NB4 (cell line): ENCODE measurements at regions not wholly inside any gene's neighbourhood (a gene's known extent, or its start where the extent isn't known, plus 50 kb on each side); places are given as distances from the start of the nearest gene placed in this dataset.

Experiments used
- MYC ChIP-seq: IDR thresholded peaks from 2 replicates; pipeline ENCODE4 v1.6.1; 2011; ENCODE audit warnings: low read depth, low read length
- POLR2A ChIP-seq: IDR thresholded peaks from 2 replicates; pipeline ENCODE4 v1.6.1; 2011; ENCODE audit warnings: mild to moderate bottlenecking; ENCODE audit not compliant: insufficient read length; ENCODE audit errors: extremely low read depth
- TF ChIP-seq, protein P1 (sequence below): IDR thresholded peaks from one replicate; pipeline ENCODE4 v1.5.1; 2012; ENCODE audit warnings: low read depth, low read length
- TF ChIP-seq, protein P2 (sequence below): IDR thresholded peaks from 2 replicates; pipeline ENCODE4 v1.6.1; 2011; ENCODE audit warnings: low read depth, low read length

DNA sequence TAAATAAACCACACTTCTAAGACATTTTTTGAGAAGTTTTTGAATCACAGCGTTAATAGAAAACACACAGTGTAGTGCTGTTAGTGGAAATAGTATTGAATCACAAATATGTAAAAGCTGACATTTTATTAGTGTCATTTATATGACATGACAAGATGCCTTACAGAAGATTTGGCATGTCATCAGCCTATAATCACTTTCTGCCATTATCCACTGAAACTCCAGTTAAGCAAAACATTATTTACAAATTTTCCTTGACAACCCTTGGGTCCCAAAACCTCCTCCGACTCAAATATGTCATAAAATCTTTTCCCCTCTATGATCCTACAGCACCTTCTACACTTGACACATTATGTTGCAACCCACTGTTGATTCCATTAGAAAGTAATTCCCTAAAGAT, 376.9 kb upstream of the LRFN5 start:
- TF ChIP-seq, protein P1, sequence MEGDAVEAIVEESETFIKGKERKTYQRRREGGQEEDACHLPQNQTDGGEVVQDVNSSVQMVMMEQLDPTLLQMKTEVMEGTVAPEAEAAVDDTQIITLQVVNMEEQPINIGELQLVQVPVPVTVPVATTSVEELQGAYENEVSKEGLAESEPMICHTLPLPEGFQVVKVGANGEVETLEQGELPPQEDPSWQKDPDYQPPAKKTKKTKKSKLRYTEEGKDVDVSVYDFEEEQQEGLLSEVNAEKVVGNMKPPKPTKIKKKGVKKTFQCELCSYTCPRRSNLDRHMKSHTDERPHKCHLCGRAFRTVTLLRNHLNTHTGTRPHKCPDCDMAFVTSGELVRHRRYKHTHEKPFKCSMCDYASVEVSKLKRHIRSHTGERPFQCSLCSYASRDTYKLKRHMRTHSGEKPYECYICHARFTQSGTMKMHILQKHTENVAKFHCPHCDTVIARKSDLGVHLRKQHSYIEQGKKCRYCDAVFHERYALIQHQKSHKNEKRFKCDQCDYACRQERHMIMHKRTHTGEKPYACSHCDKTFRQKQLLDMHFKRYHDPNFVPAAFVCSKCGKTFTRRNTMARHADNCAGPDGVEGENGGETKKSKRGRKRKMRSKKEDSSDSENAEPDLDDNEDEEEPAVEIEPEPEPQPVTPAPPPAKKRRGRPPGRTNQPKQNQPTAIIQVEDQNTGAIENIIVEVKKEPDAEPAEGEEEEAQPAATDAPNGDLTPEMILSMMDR: no peak
- no peak for TF ChIP-seq POLR2A
- TF ChIP-seq, protein P2, sequence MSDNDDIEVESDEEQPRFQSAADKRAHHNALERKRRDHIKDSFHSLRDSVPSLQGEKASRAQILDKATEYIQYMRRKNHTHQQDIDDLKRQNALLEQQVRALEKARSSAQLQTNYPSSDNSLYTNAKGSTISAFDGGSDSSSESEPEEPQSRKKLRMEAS: no peak
- no peak for TF ChIP-seq MYC
